Activated CD8-positive, alpha-beta memory T cell treated with anti-CD3 and anti-CD28 coated beads for 48 hours (primary cell): ENCODE measurements at regions not wholly inside any gene's neighbourhood (a gene's known extent, or its start where the extent isn't known, plus 50 kb on each side); places are given as distances from the start of the nearest gene placed in this dataset.
"Not testable (repeated sequence)": the region's sequence is repeated elsewhere in the genome, so short reads cannot be mapped to it uniquely, and the experiment has no call there.

ENCODE experiments used
- DNase-seq, 3 experiments: peaks; one replicate each; pipeline ENCODE4 v3.0.0-alpha.2; 2020; ENCODE audit warnings: low read depth in 2 of 3, low spot score in 2 of 3

GRCh38 chr6:8958894-8959511, 523.7 kb upstream of the SLC35B3 start:
- no peak for DNase-seq

- no peak for DNase-seq
These were observed 518.0 kb upstream of the SLC35B3 start for GRCh38 chr6:8953310-8953709.

GRCh38 chr6:8948733-8949132, 513.4 kb upstream of the SLC35B3 start:
- DNase-seq = no peak

GRCh38 chr6:8947900-8948299, 512.6 kb upstream of the SLC35B3 start:
- DNase-seq = no peak

- DNase-seq = no peak
These were observed 509.2 kb upstream of the SLC35B3 start for GRCh38 chr6:8944548-8944947.

- DNase-seq = no peak
These were observed 507.7 kb upstream of the SLC35B3 start for GRCh38 chr6:8943073-8943472.

- DNase-seq = no peak
These were observed 506.2 kb upstream of the SLC35B3 start for GRCh38 chr6:8941577-8941976.

GRCh38 chr6:8940356-8940755, 505.0 kb upstream of the SLC35B3 start:
- no peak for DNase-seq

- DNase-seq = no peak
These were observed 504.3 kb upstream of the SLC35B3 start for GRCh38 chr6:8939615-8940014.

- no peak for DNase-seq
These were observed 499.0 kb upstream of the SLC35B3 start for GRCh38 chr6:8934318-8934717.

GRCh38 chr6:8930009-8930408, 494.7 kb upstream of the SLC35B3 start:
- no peak for DNase-seq

- DNase-seq = not testable (repeated sequence)
These were observed 484.9 kb upstream of the SLC35B3 start for GRCh38 chr6:8920244-8920643.

- no peak for DNase-seq
These were observed 482.9 kb upstream of the SLC35B3 start for GRCh38 chr6:8918196-8918595.

- DNase-seq = no peak
These were observed 479.4 kb upstream of the SLC35B3 start for GRCh38 chr6:8914700-8915099.

GRCh38 chr6:8908638-8909037, 473.3 kb upstream of the SLC35B3 start:
- DNase-seq = no peak

- no peak for DNase-seq
These were observed 471.4 kb upstream of the SLC35B3 start for GRCh38 chr6:8906699-8907098.

- DNase-seq = no peak
These were observed 470.4 kb upstream of the SLC35B3 start for GRCh38 chr6:8905757-8906156.

GRCh38 chr6:8904754-8905153, 469.4 kb upstream of the SLC35B3 start:
- no peak for DNase-seq

- DNase-seq = no peak
These were observed 464.7 kb upstream of the SLC35B3 start for GRCh38 chr6:8900056-8900455.

- no peak for DNase-seq
These were observed 454.2 kb upstream of the SLC35B3 start for GRCh38 chr6:8889514-8889913.

GRCh38 chr6:8888468-8888867, 453.1 kb upstream of the SLC35B3 start:
- no peak for DNase-seq

GRCh38 chr6:8881663-8882062, 446.3 kb upstream of the SLC35B3 start:
- no peak for DNase-seq

GRCh38 chr6:8879334-8879733, 444.0 kb upstream of the SLC35B3 start:
- DNase-seq = no peak

GRCh38 chr6:8875986-8876385, 440.6 kb upstream of the SLC35B3 start:
- DNase-seq = no peak
